GM12891 (cell line): ENCODE measurements at regions not wholly inside any gene's neighbourhood (a gene's known extent, or its start where the extent isn't known, plus 50 kb on each side); places are given as distances from the start of the nearest gene placed in this dataset.

ENCODE experiments used
- POLR2A ChIP-seq: IDR thresholded peaks from 2 replicates; pipeline ENCODE4 v1.6.1; 2011; ENCODE audit warnings: low read depth, low read length, control low read depth
- POLR2AphosphoS5 ChIP-seq: IDR thresholded peaks from 2 replicates; pipeline ENCODE4 v1.6.1; 2011; ENCODE audit warnings: low read depth, low read length, control low read depth
- SPI1 ChIP-seq: IDR thresholded peaks from 2 replicates; pipeline ENCODE4 v1.6.1; 2011; ENCODE audit warnings: low read depth, low read length, control low read depth

GRCh38 chr10:9215121-9215520 is 1160.6 kb downstream of the GATA3 start:
- TF ChIP-seq POLR2A (no peak), SPI1 (no peak), POLR2AphosphoS5 (no peak)
